ENCODE measurements at regions not wholly inside any gene's neighbourhood (a gene's known extent, or its start where the extent isn't known, plus 50 kb on each side); places are given as distances from the start of the nearest gene placed in this dataset.

DNA sequence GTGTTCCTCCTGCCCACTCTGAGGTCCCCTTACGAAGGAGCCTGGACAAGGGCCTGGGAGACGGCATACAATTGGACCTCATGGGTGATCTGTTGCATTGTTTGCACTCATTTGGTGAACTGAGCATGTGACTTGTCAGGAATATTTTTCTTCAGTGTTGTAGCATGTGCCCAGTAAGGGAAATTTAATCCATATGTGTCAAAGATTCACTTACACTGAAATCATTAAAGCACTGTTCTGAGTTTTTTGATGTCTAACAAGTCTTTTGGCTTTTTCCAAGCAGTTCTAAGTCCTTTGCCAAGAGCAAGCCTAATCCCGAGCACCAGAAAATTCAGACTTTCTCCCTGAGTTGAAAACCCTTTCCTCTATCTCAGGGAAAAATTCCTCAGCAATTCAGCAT is 61.6 kb upstream of the RPS23 start:
- H3K4me3 ChIP-seq (ENCODE audit: low read depth, low read length) = no peak overlapping the region
- no peak for DNase-seq (ENCODE audit: low read depth)
- TF ChIP-seq, protein P1, sequence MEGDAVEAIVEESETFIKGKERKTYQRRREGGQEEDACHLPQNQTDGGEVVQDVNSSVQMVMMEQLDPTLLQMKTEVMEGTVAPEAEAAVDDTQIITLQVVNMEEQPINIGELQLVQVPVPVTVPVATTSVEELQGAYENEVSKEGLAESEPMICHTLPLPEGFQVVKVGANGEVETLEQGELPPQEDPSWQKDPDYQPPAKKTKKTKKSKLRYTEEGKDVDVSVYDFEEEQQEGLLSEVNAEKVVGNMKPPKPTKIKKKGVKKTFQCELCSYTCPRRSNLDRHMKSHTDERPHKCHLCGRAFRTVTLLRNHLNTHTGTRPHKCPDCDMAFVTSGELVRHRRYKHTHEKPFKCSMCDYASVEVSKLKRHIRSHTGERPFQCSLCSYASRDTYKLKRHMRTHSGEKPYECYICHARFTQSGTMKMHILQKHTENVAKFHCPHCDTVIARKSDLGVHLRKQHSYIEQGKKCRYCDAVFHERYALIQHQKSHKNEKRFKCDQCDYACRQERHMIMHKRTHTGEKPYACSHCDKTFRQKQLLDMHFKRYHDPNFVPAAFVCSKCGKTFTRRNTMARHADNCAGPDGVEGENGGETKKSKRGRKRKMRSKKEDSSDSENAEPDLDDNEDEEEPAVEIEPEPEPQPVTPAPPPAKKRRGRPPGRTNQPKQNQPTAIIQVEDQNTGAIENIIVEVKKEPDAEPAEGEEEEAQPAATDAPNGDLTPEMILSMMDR (IDR thresholded peaks at IDR 0.05; ENCODE audit: low read depth, low read length, missing control alignments) = no peak

DNA sequence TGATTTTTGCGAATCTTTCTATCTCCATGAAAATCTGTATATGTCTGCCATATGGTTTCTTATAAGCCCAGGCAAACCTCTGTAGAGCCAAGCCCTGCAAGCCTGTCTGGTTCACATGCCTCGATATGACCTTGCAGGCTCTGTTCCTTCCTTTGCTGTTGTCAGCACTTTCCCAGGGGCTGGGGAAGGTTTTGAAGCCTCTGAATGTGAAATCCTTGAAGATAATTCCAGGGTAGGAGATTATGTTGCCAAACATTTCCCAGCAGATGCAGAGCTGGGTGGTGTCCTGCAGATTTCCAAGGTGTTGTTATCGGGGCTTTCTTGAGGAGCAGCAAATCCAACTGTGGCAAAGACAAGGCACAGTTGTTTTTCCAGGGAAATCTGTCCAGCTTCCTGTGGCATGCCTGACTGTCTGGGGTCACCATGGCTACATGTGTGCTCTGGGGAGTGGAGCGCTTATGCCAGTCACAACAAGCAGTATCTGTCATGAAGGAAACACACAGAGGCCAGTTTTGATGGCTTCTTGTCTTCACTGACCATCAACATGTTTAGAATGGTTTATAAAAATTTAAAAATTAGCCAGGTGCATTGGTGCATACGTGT is 60.7 kb upstream of the RPS23 start:
- TF ChIP-seq, protein P1 (IDR thresholded peaks at IDR 0.05; ENCODE audit: low read depth, low read length, missing control alignments) = no peak
- DNase-seq (ENCODE audit: low read depth) = no peak
- H3K4me3 ChIP-seq (ENCODE audit: low read depth, low read length) = no peak overlapping the region

DNA sequence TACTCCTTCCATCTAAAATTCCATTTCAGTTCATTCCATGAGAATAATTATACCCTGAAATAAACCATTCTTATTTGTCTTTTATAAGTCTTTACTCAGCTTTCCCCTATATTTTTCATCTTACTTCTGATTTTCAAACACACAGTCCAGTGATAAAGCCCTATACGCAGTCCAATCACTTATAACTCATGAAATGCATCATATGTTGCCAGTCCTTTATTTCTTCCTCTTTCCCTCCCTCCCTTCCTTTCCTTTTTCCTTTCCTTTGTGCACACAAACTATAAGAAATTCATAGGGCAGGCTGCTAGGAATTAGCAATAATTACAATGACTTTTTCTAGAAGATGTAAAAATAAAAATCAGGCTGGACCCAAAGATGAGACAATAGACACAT is 58.8 kb upstream of the RPS23 start:
- TF ChIP-seq, protein P1 (IDR thresholded peaks at IDR 0.05; ENCODE audit: low read depth, low read length, missing control alignments) = no peak
- no peak for DNase-seq (ENCODE audit: low read depth)
- H3K4me3 ChIP-seq (ENCODE audit: low read depth, low read length) = no peak overlapping the region

DNA sequence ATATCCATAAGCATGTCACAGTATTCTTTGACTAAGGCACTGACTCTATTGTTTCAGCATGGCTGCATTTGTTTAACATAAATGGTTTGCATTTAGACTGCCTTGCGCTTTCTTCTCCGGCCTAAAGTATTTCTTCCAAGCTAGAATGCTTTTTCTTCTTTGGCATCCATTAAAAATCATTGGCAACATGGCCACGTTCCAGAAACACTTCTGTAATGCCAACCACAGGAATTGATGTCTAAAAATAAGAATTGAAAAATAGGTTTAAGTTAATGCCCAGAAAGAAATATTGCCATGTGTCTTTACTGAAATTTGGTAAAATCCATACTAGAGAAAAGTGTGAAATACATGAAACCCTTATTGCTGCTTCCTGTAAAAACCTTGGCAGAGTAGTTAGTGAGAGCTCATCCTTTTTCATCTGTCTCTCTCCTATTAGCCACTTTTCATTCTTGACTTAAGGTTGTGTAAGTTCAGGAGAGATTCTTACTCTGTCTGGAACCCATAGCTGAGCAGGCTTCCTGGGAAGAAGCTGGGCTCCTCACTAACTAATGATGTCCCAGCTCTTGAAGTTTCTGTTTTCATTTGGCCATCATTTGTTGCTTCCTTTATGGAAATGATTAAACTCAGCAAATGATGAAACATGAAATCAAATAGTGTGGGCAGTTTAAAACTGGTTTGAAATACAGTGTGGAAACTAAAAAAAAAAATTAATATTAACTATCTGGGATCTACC is 58.2 kb upstream of the RPS23 start:
- H3K4me3 ChIP-seq (ENCODE audit: low read depth, low read length) = no peak overlapping the region
- TF ChIP-seq, protein P1 (IDR thresholded peaks at IDR 0.05; ENCODE audit: low read depth, low read length, missing control alignments) = no peak
- DNase-seq (ENCODE audit: low read depth) = no peak

DNA sequence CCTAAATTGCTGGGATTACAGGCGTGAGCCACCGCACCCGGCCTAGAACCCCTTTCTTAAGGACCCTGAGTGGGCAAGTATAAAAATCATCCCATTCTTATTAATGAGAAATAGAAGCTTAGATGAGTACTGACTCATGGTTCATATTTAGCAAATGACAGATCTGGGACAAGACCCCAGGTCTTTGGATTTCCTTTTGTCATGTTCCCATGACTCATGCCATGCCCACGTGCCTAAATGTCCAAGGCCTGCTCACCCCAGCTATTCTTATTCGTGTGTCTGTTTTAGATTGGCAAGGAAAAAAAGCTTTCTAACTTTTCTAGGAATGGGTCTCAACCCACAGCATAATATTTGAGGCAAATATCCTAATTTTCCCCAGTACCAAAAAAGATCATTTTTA is 57.7 kb upstream of the RPS23 start:
- DNase-seq (ENCODE audit: low read depth) = no peak
- TF ChIP-seq, protein P1 (IDR thresholded peaks at IDR 0.05; ENCODE audit: low read depth, low read length, missing control alignments) = no peak
- no peak overlapping the region for H3K4me3 ChIP-seq (ENCODE audit: low read depth, low read length)

DNA sequence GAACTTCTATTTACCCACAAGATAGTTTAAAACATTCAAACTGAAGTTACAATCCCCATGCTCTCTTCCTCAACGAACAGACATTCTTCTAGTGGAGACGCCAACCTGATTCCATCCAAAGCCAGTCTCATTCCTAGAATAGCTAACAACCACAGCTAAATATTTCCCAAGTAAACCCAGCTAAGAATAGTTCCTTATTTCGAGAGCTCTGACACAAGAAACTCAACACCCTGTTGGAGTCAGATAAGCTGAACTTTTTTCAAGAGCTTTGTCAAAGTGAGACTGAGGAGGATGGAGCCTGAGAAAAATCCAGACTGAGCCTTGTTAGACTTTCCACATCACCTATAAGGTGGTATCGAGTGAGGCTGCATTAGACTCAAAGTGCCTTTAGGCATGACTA is 56.7 kb upstream of the RPS23 start:
- TF ChIP-seq, protein P1 (IDR thresholded peaks at IDR 0.05; ENCODE audit: low read depth, low read length, missing control alignments) = no peak
- no peak overlapping the region for H3K4me3 ChIP-seq (ENCODE audit: low read depth, low read length)
- DNase-seq (ENCODE audit: low read depth) = no peak

Measured in GM12864 (cell line).